K562 (cell line): ENCODE measurements at regions not wholly inside any gene's neighbourhood (a gene's known extent, or its start where the extent isn't known, plus 50 kb on each side); places are given as distances from the start of the nearest gene placed in this dataset.

Experiments used
- ATAC-seq: fragments of 200-7000 bp; cut with Tn5 transposase; 3 replicates; pipeline ENCODE4 v1.9.1; 2020; ENCODE audit warnings: moderate library complexity
- BruUV-seq: library from RNA; stranded (reverse); fragments of 400-500 nt; replicated peaks from 2 replicates; lab custom pipeline; 2021; lab: Mats Ljungman, UMichigan
- CTCF ChIA-PET: fragments of 300-600 bp; formaldehyde crosslinking; extraction: SDS; loops from one replicate; lab custom pipeline; 2021; ENCODE audit warnings: low intra/inter-chr PET ratio; lab: Yijun Ruan, JAX
- POLR2A ChIA-PET: fragments of 300-600, 350-650 bp; sonication (Branson Sonifier 250); formaldehyde crosslinking; extraction: SDS; loops from one replicate; lab custom pipeline; 2021; ENCODE audit warnings: antibody characterized with exemption, inconsistent platforms; lab: Yijun Ruan, JAX
- DNase-seq, 4 experiments: peaks; one replicate each; pipeline versions ENCODE4 v3.0.0 to v3.0.0-alpha.2; 2011 to 2018; ENCODE audit warnings: low spot score in 3 of 4, mixed read lengths in 3 of 4; ENCODE audit errors: extremely low read depth in 1 of 4
- FAIRE-seq: peaks from 2 replicates; lab custom pipeline; 2011; peaks lifted over from hg19 to GRCh38; lab: Jason Lieb, UNC
- H2AFZ ChIP-seq: 2 replicates; pipeline ENCODE4 v1.6.0; 2011; ENCODE audit warnings: low read depth, low read length, control low read depth, inconsistent platforms
- H3K27ac ChIP-seq: fragments of 200-600 bp; 3 replicates; pipeline ENCODE4 v1.8.0; 2011; ENCODE audit warnings: low read depth, mild to moderate bottlenecking, control low read depth, inconsistent platforms, low read length, moderate library complexity, mixed read lengths; ENCODE audit errors: extremely low read depth
- H3K27me3 ChIP-seq, 2 experiments: fragments of 300-600 bp in 1 of 2; 2 replicates in 1 of 2; 3 replicates in 1 of 2; pipeline versions ENCODE4 v1.6.0 to v1.8.0; 2011; ENCODE audit warnings: inconsistent platforms in 2 of 2, low read length in 2 of 2, mild to moderate bottlenecking in 1 of 2, mixed read lengths in 1 of 2, moderate library complexity in 1 of 2; ENCODE audit not compliant: control insufficient read depth in 2 of 2, insufficient read depth in 2 of 2
- H3K36me3 ChIP-seq: fragments of 300-600 bp; 3 replicates; pipeline ENCODE4 v1.8.0; 2011; ENCODE audit warnings: mild to moderate bottlenecking, low read length, inconsistent platforms; ENCODE audit not compliant: control insufficient read depth, insufficient read depth
- H3K4me1 ChIP-seq, 2 experiments: fragments of 200-600 bp in 1 of 2; replicated peaks in 1 of 2; 2 replicates in 1 of 2; 3 replicates in 1 of 2; pipeline versions ENCODE4 v1.5.1 to v1.8.0; 2011; ENCODE audit warnings: inconsistent platforms in 2 of 2, low read length in 2 of 2, mild to moderate bottlenecking in 1 of 2, mixed read lengths in 1 of 2, moderate library complexity in 1 of 2; ENCODE audit not compliant: control insufficient read depth in 2 of 2, insufficient read depth in 2 of 2
- H3K4me2 ChIP-seq: 2 replicates; pipeline ENCODE4 v1.6.1; 2011; ENCODE audit warnings: low read length, control low read depth, inconsistent platforms, mixed read lengths; ENCODE audit not compliant: insufficient read depth
- H3K4me3 ChIP-seq: fragments of 200-600 bp; sonication (generic), shearing (Covaris generic); 2 replicates; pipeline ENCODE4 v1.5.1; 2016; ENCODE audit warnings: control low read depth, inconsistent platforms
- H3K79me2 ChIP-seq: fragments of 200-600 bp; 3 replicates; pipeline ENCODE4 v1.8.0; 2011; ENCODE audit warnings: low read length, inconsistent platforms; ENCODE audit not compliant: control insufficient read depth, insufficient read depth
- H3K9ac ChIP-seq, 2 experiments: 2 replicates each; pipeline versions ENCODE4 v1.6.0 to v1.6.1; 2011; ENCODE audit warnings: low read depth in 2 of 2, low read length in 2 of 2, control low read depth in 1 of 2, inconsistent platforms in 1 of 2, mild to moderate bottlenecking in 1 of 2, mixed read lengths in 1 of 2; ENCODE audit not compliant: insufficient read depth in 1 of 2
- H3K9me1 ChIP-seq: one replicate; pipeline ENCODE4 v1.6.0; 2011; ENCODE audit warnings: inconsistent platforms, mild to moderate bottlenecking, low read length, moderate library complexity; ENCODE audit not compliant: control insufficient read depth, insufficient read depth
- H3K9me3 ChIP-seq: replicated peaks from 2 replicates; pipeline ENCODE4 v1.5.1; 2011; ENCODE audit warnings: low read depth, low read length, inconsistent platforms; ENCODE audit not compliant: control insufficient read depth, insufficient read depth
- H4K20me1 ChIP-seq: replicated peaks from 2 replicates; pipeline ENCODE4 v1.6.1; 2011; ENCODE audit warnings: low read length, inconsistent platforms, mixed read lengths; ENCODE audit not compliant: control insufficient read depth, insufficient read depth
- ELF2 ChIP-seq: fragments of 250-450 bp; sonication (Bioruptor Pico); IDR thresholded peaks from 2 replicates; pipeline ENCODE4 v1.5.0; 2021; ENCODE audit warnings: mild to moderate bottlenecking
- HLTF ChIP-seq: fragments of 450-650 bp; IDR thresholded peaks from 2 replicates; pipeline ENCODE4 v1.6.1; 2016
- OTX1 ChIP-seq: fragments of 450-650 bp; formaldehyde crosslinking; IDR thresholded peaks from 2 replicates; pipeline ENCODE4 v1.4.0; 2022; ENCODE audit warnings: mild to moderate bottlenecking
- RREB1 ChIP-seq: fragments of 250-450 bp; sonication (Bioruptor Pico); IDR thresholded peaks from 2 replicates; pipeline ENCODE4 v1.4.0; 2020
- SNAPC5 ChIP-seq: fragments of 250-450 bp; sonication (Bioruptor Pico); IDR thresholded peaks from 2 replicates; pipeline ENCODE4 v1.8.0; 2021; ENCODE audit warnings: moderate library complexity, mild to moderate bottlenecking, inconsistent platforms
- USF2 ChIP-seq: sonication (generic); formaldehyde crosslinking; IDR thresholded peaks from 2 replicates; pipeline ENCODE4 v1.5.0; 2020; ENCODE audit warnings: missing genetic modification reagents
- XRCC4 ChIP-seq: IDR thresholded peaks from one replicate; pipeline ENCODE4 v1.6.1; 2011; ENCODE audit not compliant: insufficient read depth, insufficient read length; ENCODE audit errors: extremely low read depth
- ZFX ChIP-seq: sonication (generic); formaldehyde crosslinking; IDR thresholded peaks from 2 replicates; pipeline ENCODE4 v1.8.0; 2022; ENCODE audit warnings: mild to moderate bottlenecking, missing genetic modification reagents, moderate library complexity
- ZNF586 ChIP-seq: fragments of 450-650 bp; formaldehyde crosslinking; conservative IDR thresholded peaks from 2 replicates; pipeline ENCODE4 v1.4.0; 2020; ENCODE audit warnings: mild to moderate bottlenecking, moderate library complexity
- WGBS: fragments of 100-300 bp; shearing (Covaris generic); methylation state at CpG from one replicate; pipeline ENCODE4 v1.1.6; 2016; ENCODE audit warnings: low coverage, mixed read lengths; ENCODE audit not compliant: insufficient coverage; ENCODE audit errors: missing lambda C conversion rate; 5-methylcytosine and 5-hydroxymethylcytosine counted together
- in situ Hi-C: fragments of 300-500 bp; cut with MboI; formaldehyde crosslinking; loops from 4 replicates; pipeline ENCODE4 v1.15.0; 2018; ENCODE audit warnings: inconsistent platforms, mixed read lengths
- intact Hi-C: fragments of 100-400 bp; cut with micrococcal nuclease; formaldehyde crosslinking; loops from 2 replicates; pipeline ENCODE4 v1.14.2; 2022

- no peak for TF ChIP-seq RREB1
- no peak for TF ChIP-seq ZNF586 (CRISPR knock-in tag)
- TF ChIP-seq, all 486 proteins: peak for 0
Measured at GRCh38 chr12:104870797-104871196, 87.3 kb downstream of the SLC41A2 start (continued).

GRCh38 chr12:104866291-104866690, 91.8 kb downstream of the SLC41A2 start:
- H3K79me2 ChIP-seq = no peaks in the 10 kb centered on the region
- no peak overlapping the region for H3K27ac ChIP-seq
- H3K9me3 ChIP-seq = no peaks in the 10 kb centered on the region
- no peak for FAIRE-seq
- intact Hi-C loops (no loop called here), in situ Hi-C loops (no loop called here)
- H2AFZ ChIP-seq = no peak overlapping the region
- H3K4me1 ChIP-seq = no peaks in the 10 kb centered on the region
- no TSS peak for BruUV-seq
- no peaks in the 10 kb centered on the region for H4K20me1 ChIP-seq
- no peaks in the 10 kb centered on the region for H3K9me1 ChIP-seq
- ChIA-PET CTCF (no interaction called here), POLR2A (no interaction called here)
- WGBS = 0% methylated on average over 2 of the region's 2 CpGs
- H3K36me3 ChIP-seq = no peaks in the 10 kb centered on the region
- DNase-seq = no peak
- H3K4me2 ChIP-seq = no peak overlapping the region
- no peak for ATAC-seq
- no peak overlapping the region for H3K4me3 ChIP-seq
- H3K9ac ChIP-seq = no peak overlapping the region
- H3K27me3 ChIP-seq = no peaks in the 10 kb centered on the region
- TF ChIP-seq SNAPC5 (no peak), USF2 (CRISPR knock-in tag) (no peak), ELF2 (CRISPR knock-in tag) (no peak), XRCC4 (no peak), HLTF (no peak), ZFX (no peak), OTX1 (no peak)
- TF ChIP-seq, all 486 proteins: peak for 0
